Kidney (tissue), 13 donors: ENCODE measurements at regions not wholly inside any gene's neighbourhood (a gene's known extent, or its start where the extent isn't known, plus 50 kb on each side); places are given as distances from the start of the nearest gene placed in this dataset.

Experiments used
- DNase-seq, 5 donors: peaks; one replicate each; pipeline ENCODE4 v3.0.0-alpha.2; 2013 to 2020
- FAIRE-seq: peaks from 2 replicates; lab custom pipeline; 2012; peaks lifted over from hg19 to GRCh38; lab: Jason Lieb, UNC
- H3K27ac ChIP-seq, 2 donors: one replicate each; pipeline ENCODE4 v1.7.0; 2013; ENCODE audit warnings: low read depth in 2 of 2, low read length in 2 of 2, inconsistent platforms in 1 of 2
- H3K27me3 ChIP-seq: one replicate; pipeline ENCODE4 v1.7.1; 2013; ENCODE audit warnings: low read length, inconsistent platforms; ENCODE audit not compliant: control insufficient read depth, insufficient read depth
- H3K36me3 ChIP-seq, 3 donors: one replicate each; pipeline versions ENCODE4 v1.7.0 to v1.7.1; 2013; ENCODE audit warnings: low read length in 3 of 3, control low read depth in 1 of 3, inconsistent platforms in 1 of 3; ENCODE audit not compliant: insufficient read depth in 3 of 3, control insufficient read depth in 2 of 3
- H3K4me1 ChIP-seq, 3 donors: one replicate each; pipeline versions ENCODE4 v1.7.0 to v1.7.1; 2013; ENCODE audit warnings: low read length in 3 of 3, inconsistent platforms in 1 of 3, low read depth in 1 of 3; ENCODE audit not compliant: control insufficient read depth in 2 of 3, insufficient read depth in 2 of 3
- H3K4me3 ChIP-seq, 3 donors: one replicate each; pipeline versions ENCODE4 v1.7.0 to v1.8.1; 2013; ENCODE audit warnings: low read length in 3 of 3, control low read depth in 1 of 3, inconsistent platforms in 1 of 3
- H3K9ac ChIP-seq, 3 donors: one replicate each; pipeline versions ENCODE4 v1.7.0 to v1.7.1; 2013; ENCODE audit warnings: low read length in 3 of 3, control low read depth in 1 of 3, inconsistent platforms in 1 of 3
- H3K9me3 ChIP-seq, 3 donors: one replicate each; pipeline versions ENCODE4 v1.7.0 to v1.7.1; 2013; ENCODE audit warnings: low read length in 3 of 3, control low read depth in 1 of 3, inconsistent platforms in 1 of 3; ENCODE audit not compliant: control insufficient read depth in 2 of 3, insufficient read depth in 1 of 3
- intact Hi-C: fragments of 100-400 bp; cut with DNase I; formaldehyde crosslinking; loops from one replicate; pipeline ENCODE4 v1.11.1; 2022
- TF ChIP-seq, protein P1 (sequence below): IDR thresholded peaks from 3 replicates; pipeline ENCODE4 v1.5.1; 2012; ENCODE audit warnings: mild to moderate bottlenecking, moderate library complexity, borderline replicate concordance; ENCODE audit not compliant: insufficient read depth; ENCODE audit errors: extremely low read depth
- donor health status: control.
- donor health status: control.
- donor health status: control.
- donor health status: control.
- donor health status: control.
- donor health status: DM: yes; HTN: yes; CAD: no.
- donor health status: Normal renal cell carcinoma (clear cell type).

DNA sequence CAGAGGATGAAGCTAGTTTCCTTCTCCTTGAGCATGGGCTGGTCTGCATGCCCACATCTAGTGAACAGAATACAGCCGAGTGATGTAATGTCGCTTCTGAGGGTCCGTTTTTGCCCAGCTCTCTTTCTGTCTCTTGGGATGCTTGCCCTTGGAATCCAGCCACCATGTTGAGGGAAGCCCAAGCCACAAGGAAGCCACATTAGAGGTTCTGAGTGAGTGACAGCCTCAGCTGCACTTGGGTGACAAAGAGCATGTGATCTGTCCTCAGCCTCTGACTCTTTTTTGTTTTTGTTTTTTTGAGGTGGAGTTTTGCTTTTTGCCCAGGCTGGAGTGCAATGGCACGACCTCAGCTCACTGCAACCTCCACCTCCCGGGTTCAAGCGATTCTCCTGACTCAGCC lies 100.6 kb upstream of the SALL4 start:
- Histone ChIP-seq H3K27ac (no peak overlapping the region), H3K9me3 (no peaks in the 10 kb centered on the region), H3K36me3 (no peaks in the 10 kb centered on the region), H3K27me3 (no peaks in the 10 kb centered on the region), H3K4me1 (no peaks in the 10 kb centered on the region), H3K9ac (no peak overlapping the region), H3K4me3 (no peak overlapping the region)
- no peak for DNase-seq
- no peak for FAIRE-seq
- intact Hi-C loops: no loop called here
- TF ChIP-seq, protein P1, sequence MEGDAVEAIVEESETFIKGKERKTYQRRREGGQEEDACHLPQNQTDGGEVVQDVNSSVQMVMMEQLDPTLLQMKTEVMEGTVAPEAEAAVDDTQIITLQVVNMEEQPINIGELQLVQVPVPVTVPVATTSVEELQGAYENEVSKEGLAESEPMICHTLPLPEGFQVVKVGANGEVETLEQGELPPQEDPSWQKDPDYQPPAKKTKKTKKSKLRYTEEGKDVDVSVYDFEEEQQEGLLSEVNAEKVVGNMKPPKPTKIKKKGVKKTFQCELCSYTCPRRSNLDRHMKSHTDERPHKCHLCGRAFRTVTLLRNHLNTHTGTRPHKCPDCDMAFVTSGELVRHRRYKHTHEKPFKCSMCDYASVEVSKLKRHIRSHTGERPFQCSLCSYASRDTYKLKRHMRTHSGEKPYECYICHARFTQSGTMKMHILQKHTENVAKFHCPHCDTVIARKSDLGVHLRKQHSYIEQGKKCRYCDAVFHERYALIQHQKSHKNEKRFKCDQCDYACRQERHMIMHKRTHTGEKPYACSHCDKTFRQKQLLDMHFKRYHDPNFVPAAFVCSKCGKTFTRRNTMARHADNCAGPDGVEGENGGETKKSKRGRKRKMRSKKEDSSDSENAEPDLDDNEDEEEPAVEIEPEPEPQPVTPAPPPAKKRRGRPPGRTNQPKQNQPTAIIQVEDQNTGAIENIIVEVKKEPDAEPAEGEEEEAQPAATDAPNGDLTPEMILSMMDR: no peak

DNA sequence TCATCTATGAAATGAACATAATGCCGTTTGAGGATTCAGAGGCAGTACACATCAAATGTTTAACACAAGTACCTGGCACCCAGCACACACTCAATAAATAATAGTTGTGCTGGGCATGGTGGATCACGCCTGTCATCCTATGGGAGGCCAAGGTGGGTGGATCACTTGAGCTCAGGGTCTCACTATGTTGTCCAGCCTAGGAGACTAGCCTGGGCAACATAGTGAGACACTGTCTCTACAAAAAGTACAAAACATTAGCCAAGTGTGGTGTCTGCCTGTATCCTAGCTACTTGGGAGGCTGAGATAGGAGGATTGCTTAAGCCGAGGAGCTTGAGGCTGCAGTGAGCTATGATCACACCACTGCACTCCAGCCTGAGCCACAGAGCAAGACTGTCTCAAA lies 98.1 kb upstream of the SALL4 start:
- Histone ChIP-seq H3K4me1 (no peaks in the 10 kb centered on the region), H3K9ac (no peak overlapping the region), H3K36me3 (no peaks in the 10 kb centered on the region), H3K9me3 (no peaks in the 10 kb centered on the region), H3K4me3 (no peak overlapping the region), H3K27me3 (no peaks in the 10 kb centered on the region), H3K27ac (no peak overlapping the region)
- intact Hi-C loops: no loop called here
- DNase-seq (no peak), FAIRE-seq (no peak)
- TF ChIP-seq, protein P1: no peak

DNA sequence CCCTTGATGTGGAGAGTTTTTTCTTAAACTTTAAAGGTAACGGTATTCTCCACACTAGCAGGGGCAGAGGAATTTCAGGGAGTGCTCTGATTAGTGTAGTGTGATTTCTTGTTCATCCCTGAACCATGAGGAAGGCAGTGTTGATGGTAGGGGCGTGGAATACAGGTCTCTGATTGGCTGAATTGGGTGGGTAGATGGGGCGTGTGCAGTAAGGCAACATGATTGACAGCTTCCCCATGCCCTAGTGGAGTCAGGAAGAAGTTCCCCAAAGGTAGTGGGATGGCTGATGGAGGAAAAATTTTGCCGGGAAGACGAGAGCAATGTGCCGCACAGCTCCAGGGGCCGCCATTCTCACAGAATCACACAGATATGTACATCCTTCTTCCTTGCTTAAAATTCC lies 97.4 kb upstream of the SALL4 start:
- Histone ChIP-seq H3K9ac (no peak overlapping the region), H3K4me1 (no peaks in the 10 kb centered on the region), H3K27ac (no peak overlapping the region), H3K4me3 (no peak overlapping the region), H3K36me3 (no peaks in the 10 kb centered on the region), H3K27me3 (no peaks in the 10 kb centered on the region), H3K9me3 (no peaks in the 10 kb centered on the region)
- TF ChIP-seq, protein P1: no peak
- intact Hi-C loops: no loop called here
- no peak for DNase-seq
- FAIRE-seq: no peak

DNA sequence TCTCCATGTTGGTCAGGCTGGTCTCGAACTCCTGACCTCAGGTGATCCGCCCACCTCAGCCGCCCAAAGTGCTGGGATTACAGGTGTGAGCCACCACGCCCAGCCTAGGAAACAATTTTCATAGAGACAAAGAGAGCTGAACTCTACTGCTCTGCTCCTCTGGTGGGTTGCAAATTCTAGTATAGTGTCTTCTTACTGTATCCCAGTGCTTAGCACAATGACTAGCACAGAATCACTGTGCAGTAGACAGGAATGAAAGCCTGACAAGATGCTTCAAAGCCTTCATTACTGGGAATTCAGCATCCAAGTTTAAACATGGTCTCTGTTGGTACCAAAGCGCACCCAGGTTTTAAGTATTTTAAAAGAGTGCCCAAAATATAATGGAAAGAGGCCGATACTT lies 96.5 kb upstream of the SALL4 start:
- Histone ChIP-seq H3K27ac (no peak overlapping the region), H3K9me3 (no peaks in the 10 kb centered on the region), H3K4me1 (no peaks in the 10 kb centered on the region), H3K27me3 (no peaks in the 10 kb centered on the region), H3K9ac (no peak overlapping the region), H3K36me3 (no peaks in the 10 kb centered on the region), H3K4me3 (no peak overlapping the region)
- TF ChIP-seq, protein P1: no peak
- DNase-seq (no peak), FAIRE-seq (no peak)
- intact Hi-C loops: no loop called here
